Endothelial cell of umbilical vein (primary cell): ENCODE measurements at regions not wholly inside any gene's neighbourhood (a gene's known extent, or its start where the extent isn't known, plus 50 kb on each side); places are given as distances from the start of the nearest gene placed in this dataset.

Experiments used
- BruUV-seq: library from RNA; stranded (reverse); fragments of 400-500 nt; replicated peaks from 2 replicates; lab custom pipeline; 2021; lab: Mats Ljungman, UMichigan
- CTCF ChIA-PET: fragments of 300-600, 350-600 bp; sonication (Branson Sonifier 250); formaldehyde crosslinking; loops from one replicate; lab custom pipeline; 2021; ENCODE audit warnings: antibody characterized with exemption, inconsistent platforms; lab: Charles Lee
- POLR2A ChIA-PET: fragments of 300-600, 350-600 bp; sonication (Branson Sonifier 250); formaldehyde crosslinking; loops from one replicate; lab custom pipeline; 2021; ENCODE audit warnings: antibody characterized with exemption, inconsistent platforms; lab: Charles Lee
- DNase-seq: peaks from one replicate; pipeline ENCODE4 v3.0.0-alpha.2; 2011; ENCODE audit warnings: low read depth, low spot score
- FAIRE-seq: peaks from 2 replicates; lab custom pipeline; 2011; peaks lifted over from hg19 to GRCh38; lab: Jason Lieb, UNC
- H2AFZ ChIP-seq: 2 replicates; pipeline ENCODE4 v1.6.0; 2012; ENCODE audit warnings: low read depth, low read length, control low read depth, inconsistent platforms
- H3K27ac ChIP-seq: 2 replicates; pipeline ENCODE4 v1.5.1; 2011; ENCODE audit warnings: low read depth, mild to moderate bottlenecking, control low read depth, low read length, moderate library complexity; ENCODE audit not compliant: insufficient read depth
- H3K27me3 ChIP-seq, 2 experiments: 2 replicates each; pipeline versions ENCODE4 v1.6.0 to v1.6.1; 2011; ENCODE audit warnings: low read length in 2 of 2, mixed read lengths in 1 of 2; ENCODE audit not compliant: control insufficient read depth in 2 of 2, insufficient read depth in 2 of 2
- H3K36me3 ChIP-seq, 2 experiments: 2 replicates in 1 of 2; 3 replicates in 1 of 2; pipeline ENCODE4 v1.5.1; 2011; ENCODE audit warnings: low read length in 2 of 2, mild to moderate bottlenecking in 1 of 2, moderate library complexity in 1 of 2; ENCODE audit not compliant: control insufficient read depth in 2 of 2, insufficient read depth in 2 of 2; ENCODE audit errors: extremely low read depth in 1 of 2
- H3K4me1 ChIP-seq: 3 replicates; pipeline ENCODE4 v1.5.1; 2011; ENCODE audit warnings: mild to moderate bottlenecking, low read length; ENCODE audit not compliant: control insufficient read depth, insufficient read depth; ENCODE audit errors: extremely low read depth
- H3K4me2 ChIP-seq: 2 replicates; pipeline ENCODE4 v1.6.1; 2011; ENCODE audit warnings: low read length, control low read depth, mixed read lengths; ENCODE audit not compliant: insufficient read depth
- H3K4me3 ChIP-seq, 3 experiments: fragments of 200-600 bp in 1 of 3; sonication (generic), shearing (Covaris generic) in 1 of 3; replicated peaks in 1 of 3; 2 replicates each; pipeline ENCODE4 v1.5.1; 2011 to 2016; ENCODE audit warnings: control low read depth in 3 of 3, low read length in 3 of 3, mild to moderate bottlenecking in 2 of 3, inconsistent platforms in 1 of 3, low read depth in 1 of 3, moderate library complexity in 1 of 3; ENCODE audit not compliant: insufficient read depth in 1 of 3
- H3K79me2 ChIP-seq: 2 replicates; pipeline ENCODE4 v1.6.0; 2012; ENCODE audit warnings: low read length, inconsistent platforms; ENCODE audit not compliant: control insufficient read depth, insufficient read depth
- H3K9ac ChIP-seq: replicated peaks from 2 replicates; pipeline ENCODE3; 2011; ENCODE audit warnings: low read length, control low read depth; ENCODE audit not compliant: insufficient read depth; ENCODE audit errors: extremely low read depth
- H3K9me1 ChIP-seq: replicated peaks from 3 replicates; pipeline ENCODE4 v1.6.0; 2011; ENCODE audit warnings: mild to moderate bottlenecking, low read length; ENCODE audit not compliant: control insufficient read depth, insufficient read depth; ENCODE audit errors: extremely low read depth
- H3K9me3 ChIP-seq: replicated peaks from 2 replicates; pipeline ENCODE4 v1.5.1; 2012; ENCODE audit warnings: low read length, inconsistent platforms; ENCODE audit not compliant: control insufficient read depth, insufficient read depth
- H4K20me1 ChIP-seq: replicated peaks from 2 replicates; pipeline ENCODE3; 2011; ENCODE audit warnings: mild to moderate bottlenecking, low read length; ENCODE audit not compliant: control insufficient read depth, insufficient read depth; ENCODE audit errors: extremely low read depth
- EZH2 ChIP-seq: IDR thresholded peaks from 2 replicates; pipeline ENCODE4 v1.6.1; 2012; ENCODE audit warnings: borderline replicate concordance, low read depth, mild to moderate bottlenecking, moderate library complexity, low read length, inconsistent platforms; ENCODE audit not compliant: severe bottlenecking
- FOS ChIP-seq: IDR thresholded peaks from 2 replicates; pipeline ENCODE4 v1.6.1; 2011; ENCODE audit warnings: mild to moderate bottlenecking, low read length, moderate library complexity, borderline replicate concordance; ENCODE audit not compliant: insufficient read depth
- GATA2 ChIP-seq: IDR thresholded peaks from 2 replicates; pipeline ENCODE4 v1.7.0; 2011; ENCODE audit warnings: low read depth, mild to moderate bottlenecking, moderate library complexity, mixed read lengths, low read length; ENCODE audit not compliant: insufficient read length, insufficient read depth
- JUN ChIP-seq: IDR thresholded peaks from 2 replicates; pipeline ENCODE4 v1.6.1; 2011; ENCODE audit warnings: borderline replicate concordance, low read depth; ENCODE audit not compliant: insufficient read length, insufficient read depth
- MYC ChIP-seq: IDR thresholded peaks from one replicate; pipeline ENCODE4 v1.6.1; 2011; ENCODE audit warnings: mild to moderate bottlenecking, low read depth, low read length
- POLR2A ChIP-seq: IDR thresholded peaks from 2 replicates; pipeline ENCODE4 v1.6.1; 2012; ENCODE audit warnings: low read depth, mild to moderate bottlenecking, control low read depth, low read length
- POLR2AphosphoS5 ChIP-seq: IDR thresholded peaks from 2 replicates; pipeline ENCODE4 v1.6.1; 2012; ENCODE audit warnings: low read depth, mild to moderate bottlenecking, control low read depth, low read length, moderate library complexity; ENCODE audit not compliant: insufficient read depth
- dilution Hi-C: fragments of 300-500 bp; cut with MboI; formaldehyde crosslinking; loops from one replicate; pipeline ENCODE4 v1.15.0; 2019; ENCODE audit warnings: low sequenced_read_pairs; ENCODE audit not compliant: extremely low pct_ligation_motif_present
- intact Hi-C: fragments of 100-400 bp; cut with micrococcal nuclease; formaldehyde crosslinking; loops from one replicate; pipeline ENCODE4 v1.10.0; 2022
- TF ChIP-seq, protein P1 (sequence below), 2 donors: IDR thresholded peaks; 1 replicate in 1 of 2; 2 replicates in 1 of 2; pipeline ENCODE4 v1.5.1; 2011; ENCODE audit warnings: low read length in 2 of 2, mild to moderate bottlenecking in 2 of 2, moderate library complexity in 2 of 2, control low read depth in 1 of 2, inconsistent platforms in 1 of 2, low read depth in 1 of 2; ENCODE audit not compliant: insufficient read depth in 1 of 2; ENCODE audit errors: extremely low read depth in 1 of 2
- TF ChIP-seq, protein P2 (sequence below): IDR thresholded peaks from 2 replicates; pipeline ENCODE4 v1.6.1; 2011; ENCODE audit not compliant: insufficient read depth, insufficient read length

DNA sequence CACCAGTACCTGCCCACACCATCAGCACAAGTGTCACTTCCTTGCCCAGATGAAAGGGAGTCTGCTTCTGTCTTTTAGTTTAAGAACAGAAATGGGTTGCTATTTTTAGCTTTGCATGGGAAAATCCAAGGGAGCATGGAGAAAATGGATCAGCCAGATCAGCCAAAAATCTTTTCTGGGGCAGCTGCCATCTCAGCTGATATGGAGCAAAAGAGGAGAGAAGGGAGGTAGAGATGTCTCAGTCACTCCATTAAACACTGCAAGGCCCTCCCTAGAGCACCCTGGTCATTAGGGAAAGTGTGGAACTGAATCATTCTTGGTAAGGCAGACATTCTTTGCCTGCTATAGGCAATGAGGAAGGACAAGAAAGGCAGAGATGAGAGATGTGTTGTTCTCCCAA is 79.9 kb downstream of the CTAGE1 start:
- TF ChIP-seq POLR2AphosphoS5 (no peak), POLR2A (no peak), JUN (no peak), EZH2 (no peak)
- TF ChIP-seq, protein P1, sequence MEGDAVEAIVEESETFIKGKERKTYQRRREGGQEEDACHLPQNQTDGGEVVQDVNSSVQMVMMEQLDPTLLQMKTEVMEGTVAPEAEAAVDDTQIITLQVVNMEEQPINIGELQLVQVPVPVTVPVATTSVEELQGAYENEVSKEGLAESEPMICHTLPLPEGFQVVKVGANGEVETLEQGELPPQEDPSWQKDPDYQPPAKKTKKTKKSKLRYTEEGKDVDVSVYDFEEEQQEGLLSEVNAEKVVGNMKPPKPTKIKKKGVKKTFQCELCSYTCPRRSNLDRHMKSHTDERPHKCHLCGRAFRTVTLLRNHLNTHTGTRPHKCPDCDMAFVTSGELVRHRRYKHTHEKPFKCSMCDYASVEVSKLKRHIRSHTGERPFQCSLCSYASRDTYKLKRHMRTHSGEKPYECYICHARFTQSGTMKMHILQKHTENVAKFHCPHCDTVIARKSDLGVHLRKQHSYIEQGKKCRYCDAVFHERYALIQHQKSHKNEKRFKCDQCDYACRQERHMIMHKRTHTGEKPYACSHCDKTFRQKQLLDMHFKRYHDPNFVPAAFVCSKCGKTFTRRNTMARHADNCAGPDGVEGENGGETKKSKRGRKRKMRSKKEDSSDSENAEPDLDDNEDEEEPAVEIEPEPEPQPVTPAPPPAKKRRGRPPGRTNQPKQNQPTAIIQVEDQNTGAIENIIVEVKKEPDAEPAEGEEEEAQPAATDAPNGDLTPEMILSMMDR (IDR thresholded peaks at IDR 0.05; ENCODE audit: extremely low read depth in 1 of 2, insufficient read depth in 1 of 2, low read depth in 1 of 2, low read length in 2 of 2), result no peak
- Histone ChIP-seq H3K4me3 (no peak overlapping the region), H3K4me2 (no peak overlapping the region), H4K20me1 (no peaks in the 10 kb centered on the region), H3K36me3 (no peaks in the 10 kb centered on the region), H2AFZ (no peak overlapping the region), H3K27me3 (no peaks in the 10 kb centered on the region), H3K79me2 (no peaks in the 10 kb centered on the region), H3K4me1 (peaks cover 13% of the 10 kb centered on the region), H3K27ac (no peak overlapping the region), H3K9me3 (no peaks in the 10 kb centered on the region), H3K9me1 (no peaks in the 10 kb centered on the region), H3K9ac (no peak overlapping the region)
- DNase-seq, result no peak
- intact Hi-C loops, result loop anchor here (10.0 kb wide), 1 partner anchor 367 kb away; no protein-coding TSS in a partner anchor
- dilution Hi-C loops, result no loop called here
- FAIRE-seq, result no peak
- no TSS peak for BruUV-seq
- ChIA-PET POLR2A (no interaction called here), CTCF (no interaction called here)

DNA sequence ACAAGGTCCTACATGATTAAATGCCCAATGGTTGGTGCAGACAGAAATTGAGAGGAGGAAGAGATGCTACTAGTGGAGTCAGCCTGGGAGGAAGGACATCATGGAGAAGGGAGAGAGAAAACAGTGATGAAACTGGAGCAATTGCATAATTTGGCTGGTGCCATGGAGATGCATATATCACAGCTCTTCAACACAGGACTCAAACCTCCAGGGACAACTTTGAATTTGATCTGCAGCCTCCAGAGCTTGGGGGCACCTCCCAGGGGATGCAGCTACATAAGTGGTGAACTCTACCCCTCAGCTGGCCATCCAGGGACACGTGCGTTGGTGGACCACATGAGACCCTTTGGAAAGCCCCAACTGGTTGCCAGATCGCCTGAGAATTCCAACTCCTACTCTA is 80.4 kb downstream of the CTAGE1 start:
- CTCF ChIA-PET, result no interaction called here
- Histone ChIP-seq H3K9me1 (no peaks in the 10 kb centered on the region), H3K27me3 (no peaks in the 10 kb centered on the region), H3K4me2 (no peak overlapping the region), H3K27ac (no peak overlapping the region), H2AFZ (no peak overlapping the region), H3K9ac (no peak overlapping the region), H3K36me3 (no peaks in the 10 kb centered on the region), H3K79me2 (no peaks in the 10 kb centered on the region), H4K20me1 (no peaks in the 10 kb centered on the region), H3K4me3 (no peak overlapping the region), H3K9me3 (no peaks in the 10 kb centered on the region), H3K4me1 (peaks cover 10% of the 10 kb centered on the region)
- POLR2A ChIA-PET, result no interaction called here
- no TSS peak for BruUV-seq
- FAIRE-seq (no peak), DNase-seq (no peak)
- no peak for TF ChIP-seq GATA2
- TF ChIP-seq JUN, result no peak
- TF ChIP-seq, protein P2, sequence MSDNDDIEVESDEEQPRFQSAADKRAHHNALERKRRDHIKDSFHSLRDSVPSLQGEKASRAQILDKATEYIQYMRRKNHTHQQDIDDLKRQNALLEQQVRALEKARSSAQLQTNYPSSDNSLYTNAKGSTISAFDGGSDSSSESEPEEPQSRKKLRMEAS, result no peak
- no peak for TF ChIP-seq MYC
- TF ChIP-seq, protein P1 (IDR thresholded peaks at IDR 0.05; ENCODE audit: extremely low read depth in 1 of 2, insufficient read depth in 1 of 2, low read depth in 1 of 2, low read length in 2 of 2), result no peak
- no peak for TF ChIP-seq FOS
- TF ChIP-seq POLR2A, result no peak
- TF ChIP-seq POLR2AphosphoS5, result no peak
- no peak for TF ChIP-seq EZH2
- intact Hi-C loops (loop anchor here (10.0 kb wide), 1 partner anchor 367 kb away; no protein-coding TSS in a partner anchor), dilution Hi-C loops (no loop called here)
